ENCODE measurements at regions not wholly inside any gene's neighbourhood (a gene's known extent, or its start where the extent isn't known, plus 50 kb on each side); places are given as distances from the start of the nearest gene placed in this dataset.

DNA sequence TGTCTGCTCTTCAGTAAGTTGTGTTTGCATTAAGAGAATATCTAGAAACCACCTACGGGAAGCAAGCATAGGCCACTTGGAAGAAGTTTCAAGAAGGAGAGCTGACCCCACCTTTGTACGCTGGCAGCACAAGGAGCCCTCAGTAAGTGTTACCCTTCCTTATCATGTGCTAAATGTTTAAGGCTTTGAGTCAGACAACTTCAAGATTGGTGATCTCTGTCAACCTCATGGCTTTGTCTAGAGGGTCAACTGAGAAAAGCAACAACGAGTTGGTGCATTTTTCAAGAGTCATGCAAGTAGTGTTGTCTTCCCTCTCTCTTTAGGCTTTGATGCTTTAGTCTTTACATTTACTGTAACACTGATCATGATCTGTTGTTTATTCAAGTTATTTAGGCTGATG is 53.2 kb upstream of the SPTLC3 start:
- no peak for TF ChIP-seq POLR2A (IDR thresholded peaks at IDR 0.05)
- TF ChIP-seq, protein P1, sequence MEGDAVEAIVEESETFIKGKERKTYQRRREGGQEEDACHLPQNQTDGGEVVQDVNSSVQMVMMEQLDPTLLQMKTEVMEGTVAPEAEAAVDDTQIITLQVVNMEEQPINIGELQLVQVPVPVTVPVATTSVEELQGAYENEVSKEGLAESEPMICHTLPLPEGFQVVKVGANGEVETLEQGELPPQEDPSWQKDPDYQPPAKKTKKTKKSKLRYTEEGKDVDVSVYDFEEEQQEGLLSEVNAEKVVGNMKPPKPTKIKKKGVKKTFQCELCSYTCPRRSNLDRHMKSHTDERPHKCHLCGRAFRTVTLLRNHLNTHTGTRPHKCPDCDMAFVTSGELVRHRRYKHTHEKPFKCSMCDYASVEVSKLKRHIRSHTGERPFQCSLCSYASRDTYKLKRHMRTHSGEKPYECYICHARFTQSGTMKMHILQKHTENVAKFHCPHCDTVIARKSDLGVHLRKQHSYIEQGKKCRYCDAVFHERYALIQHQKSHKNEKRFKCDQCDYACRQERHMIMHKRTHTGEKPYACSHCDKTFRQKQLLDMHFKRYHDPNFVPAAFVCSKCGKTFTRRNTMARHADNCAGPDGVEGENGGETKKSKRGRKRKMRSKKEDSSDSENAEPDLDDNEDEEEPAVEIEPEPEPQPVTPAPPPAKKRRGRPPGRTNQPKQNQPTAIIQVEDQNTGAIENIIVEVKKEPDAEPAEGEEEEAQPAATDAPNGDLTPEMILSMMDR (IDR thresholded peaks at IDR 0.05): no peak
